GM12864 (cell line): ENCODE measurements at regions not wholly inside any gene's neighbourhood (a gene's known extent, or its start where the extent isn't known, plus 50 kb on each side); places are given as distances from the start of the nearest gene placed in this dataset.

Experiments
- DNase-seq: peaks from one replicate; pipeline ENCODE4 v3.0.0-alpha.2; 2011; ENCODE audit warnings: low read depth
- H3K4me3 ChIP-seq: 2 replicates; pipeline ENCODE4 v1.5.1; 2011; ENCODE audit warnings: mild to moderate bottlenecking, low read depth, low read length, control low read depth
- CTCF ChIP-seq: IDR thresholded peaks from 2 replicates; pipeline ENCODE4 v1.5.1; 2011; ENCODE audit warnings: low read depth, mild to moderate bottlenecking, moderate library complexity, low read length, control low read depth, inconsistent platforms; ENCODE audit errors: missing control alignments

- DNase-seq: no peak
- TF ChIP-seq CTCF: no peak
- no peak overlapping the region for H3K4me3 ChIP-seq
Measured at GRCh38 chr4:181272422-181272821, 970.8 kb upstream of the TENM3 start.

- TF ChIP-seq CTCF: no peak
- DNase-seq: no peak
- no peak overlapping the region for H3K4me3 ChIP-seq
Measured at GRCh38 chr4:181278941-181279340, 964.3 kb upstream of the TENM3 start.

- TF ChIP-seq CTCF: no peak
- DNase-seq: no peak
- H3K4me3 ChIP-seq: no peak overlapping the region
Measured at GRCh38 chr4:181281451-181281850, 961.8 kb upstream of the TENM3 start.

- DNase-seq: no peak
- H3K4me3 ChIP-seq: no peak overlapping the region
- TF ChIP-seq CTCF: no peak
Measured at GRCh38 chr4:181289198-181289597, 954.0 kb upstream of the TENM3 start.

GRCh38 chr4:181291615-181292014, 951.6 kb upstream of the TENM3 start:
- no peak overlapping the region for H3K4me3 ChIP-seq
- no peak for DNase-seq
- TF ChIP-seq CTCF: no peak

GRCh38 chr4:181293014-181293413, 950.2 kb upstream of the TENM3 start:
- TF ChIP-seq CTCF: no peak
- no peak overlapping the region for H3K4me3 ChIP-seq
- DNase-seq: no peak

GRCh38 chr4:181293541-181293940, 949.7 kb upstream of the TENM3 start:
- no peak for TF ChIP-seq CTCF
- H3K4me3 ChIP-seq: no peak overlapping the region
- DNase-seq: no peak
